Eye (tissue), 1 donor: ENCODE measurements at regions not wholly inside any gene's neighbourhood (a gene's known extent, or its start where the extent isn't known, plus 50 kb on each side); places are given as distances from the start of the nearest gene placed in this dataset.

Experiments used
- DNase-seq: peaks from one replicate; pipeline ENCODE4 v3.0.0-alpha.2; 2015

DNA sequence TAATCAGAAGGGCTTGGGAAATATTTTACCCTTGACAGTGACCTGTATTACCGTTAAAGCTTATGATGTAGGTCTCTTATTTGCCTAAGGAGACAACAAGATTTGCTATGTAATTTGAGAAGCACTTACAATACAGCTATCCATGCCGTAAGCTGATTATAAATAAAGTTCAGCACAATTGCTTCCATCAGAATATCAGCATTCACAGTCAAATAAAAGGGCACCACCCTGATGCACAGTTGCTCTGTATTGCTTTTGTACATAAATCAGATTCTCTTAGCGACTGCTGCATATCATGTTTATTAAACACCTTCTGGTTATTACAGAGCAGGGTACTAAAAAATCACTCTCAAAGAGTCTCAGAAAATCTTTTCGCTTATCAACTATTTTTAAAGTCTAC, 67.3 kb upstream of the VRK1 start:
- no peak for DNase-seq

GRCh38 chr14:96730386-96730785, 66.8 kb upstream of the VRK1 start:
- no peak for DNase-seq

GRCh38 chr14:96734076-96734622, 63.0 kb upstream of the VRK1 start:
- no peak for DNase-seq

- peak; percentile 65 for DNase-seq
Measured at GRCh38 chr14:96735526-96735925, 61.7 kb upstream of the VRK1 start.

GRCh38 chr14:96736439-96736838, 60.7 kb upstream of the VRK1 start:
- DNase-seq = no peak

GRCh38 chr14:96737881-96738280, 59.3 kb upstream of the VRK1 start:
- DNase-seq = no peak

- DNase-seq = no peak
Measured at GRCh38 chr14:96739200-96739910, 57.8 kb upstream of the VRK1 start.

GRCh38 chr14:96741151-96741977, 55.8 kb upstream of the VRK1 start:
- peak; percentile 90 for DNase-seq

DNA sequence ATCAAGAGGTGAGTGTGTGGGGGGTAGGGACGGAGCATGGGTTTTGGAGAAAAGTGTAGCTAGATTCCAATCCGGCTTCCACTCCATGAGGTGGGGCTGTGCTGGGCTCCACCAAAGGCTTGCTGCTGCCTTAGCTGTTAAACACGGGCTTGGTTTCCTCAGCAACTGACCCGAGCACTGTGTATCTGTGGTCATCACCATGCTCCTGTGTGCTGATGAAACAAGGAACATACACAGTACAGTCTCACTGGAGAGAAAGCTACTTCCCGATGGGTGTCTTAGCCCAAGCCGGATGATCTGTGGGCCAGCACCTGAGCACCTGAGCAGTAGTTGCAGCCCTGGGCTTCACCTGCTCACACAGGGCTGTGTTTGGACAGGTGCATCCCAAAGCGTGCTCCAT, 52.9 kb upstream of the VRK1 start:
- DNase-seq = no peak

- DNase-seq = no peak
Measured at GRCh38 chr14:96745500-96746051, 51.6 kb upstream of the VRK1 start.

DNA sequence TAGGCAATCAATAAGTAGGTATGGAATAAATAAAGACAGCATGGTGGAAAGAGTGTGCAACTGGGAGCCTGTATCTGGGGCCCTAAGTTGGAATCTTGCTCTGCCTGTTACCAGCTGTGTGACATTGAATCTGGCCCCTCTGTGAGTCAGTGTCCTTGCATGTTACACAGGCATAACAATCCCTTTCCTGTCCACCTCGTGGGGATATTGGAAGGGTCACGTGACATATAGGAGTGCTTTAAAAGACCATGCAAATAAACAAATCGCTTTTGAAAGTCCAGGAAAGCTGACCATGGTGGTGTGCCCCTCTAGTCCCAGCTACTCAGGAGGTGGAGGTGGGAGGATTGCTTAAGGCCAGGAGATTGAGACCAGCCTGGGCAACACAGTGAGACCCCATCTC, 51.1 kb upstream of the VRK1 start:
- DNase-seq = no peak

- no peak for DNase-seq
Measured at GRCh38 chr14:96747006-96747405, 50.2 kb upstream of the VRK1 start.
